Gastrocnemius medialis (tissue), 4 donors: ENCODE measurements at regions not wholly inside any gene's neighbourhood (a gene's known extent, or its start where the extent isn't known, plus 50 kb on each side); places are given as distances from the start of the nearest gene placed in this dataset.

Experiments used
- POLR2A ChIP-seq, 2 donors: fragments of 450-650 bp; IDR thresholded peaks; one replicate each; pipeline ENCODE4 v1.6.1; 2017; ENCODE audit warnings: antibody characterized with exemption in 2 of 2, mild to moderate bottlenecking in 2 of 2, moderate library complexity in 2 of 2
- TF ChIP-seq, protein P1 (sequence below), 5 experiments: fragments of 450-650 bp in 3 of 5; fragments of 200-600 bp in 2 of 5; sonication (generic) in 2 of 5; IDR thresholded peaks in 4 of 5; conservative IDR thresholded peaks in 1 of 5; 1 replicate in 4 of 5; 2 replicates in 1 of 5; pipeline ENCODE4 v1.5.1; 2016 to 2019; ENCODE audit warnings: antibody characterized with exemption in 5 of 5, mild to moderate bottlenecking in 3 of 5, moderate library complexity in 3 of 5

DNA sequence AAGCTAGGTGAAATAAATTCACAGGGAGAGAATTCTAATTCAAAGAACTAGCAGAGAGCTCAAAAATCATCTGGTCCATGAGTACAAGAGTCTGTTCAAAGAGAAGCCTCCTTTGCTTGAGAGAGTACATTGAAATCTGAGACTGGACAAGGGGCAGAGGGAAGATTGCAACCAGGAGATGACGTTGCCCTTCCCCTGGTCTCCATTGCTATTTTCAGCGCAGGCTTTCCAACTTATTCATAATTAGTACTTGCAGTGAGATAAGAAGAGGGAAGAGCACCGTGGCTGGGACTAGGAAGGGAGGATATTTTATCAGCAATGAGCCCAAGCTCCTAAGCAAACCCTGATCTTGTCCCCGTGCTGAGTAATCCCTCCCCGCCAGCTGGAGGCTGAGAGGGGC lies 251.8 kb upstream of the RORA start:
- TF ChIP-seq, protein P1, sequence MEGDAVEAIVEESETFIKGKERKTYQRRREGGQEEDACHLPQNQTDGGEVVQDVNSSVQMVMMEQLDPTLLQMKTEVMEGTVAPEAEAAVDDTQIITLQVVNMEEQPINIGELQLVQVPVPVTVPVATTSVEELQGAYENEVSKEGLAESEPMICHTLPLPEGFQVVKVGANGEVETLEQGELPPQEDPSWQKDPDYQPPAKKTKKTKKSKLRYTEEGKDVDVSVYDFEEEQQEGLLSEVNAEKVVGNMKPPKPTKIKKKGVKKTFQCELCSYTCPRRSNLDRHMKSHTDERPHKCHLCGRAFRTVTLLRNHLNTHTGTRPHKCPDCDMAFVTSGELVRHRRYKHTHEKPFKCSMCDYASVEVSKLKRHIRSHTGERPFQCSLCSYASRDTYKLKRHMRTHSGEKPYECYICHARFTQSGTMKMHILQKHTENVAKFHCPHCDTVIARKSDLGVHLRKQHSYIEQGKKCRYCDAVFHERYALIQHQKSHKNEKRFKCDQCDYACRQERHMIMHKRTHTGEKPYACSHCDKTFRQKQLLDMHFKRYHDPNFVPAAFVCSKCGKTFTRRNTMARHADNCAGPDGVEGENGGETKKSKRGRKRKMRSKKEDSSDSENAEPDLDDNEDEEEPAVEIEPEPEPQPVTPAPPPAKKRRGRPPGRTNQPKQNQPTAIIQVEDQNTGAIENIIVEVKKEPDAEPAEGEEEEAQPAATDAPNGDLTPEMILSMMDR (IDR thresholded peaks at IDR 0.05 in 4 of 5, conservative IDR thresholded peaks at IDR 0.05 in 1 of 5) = no peak
- TF ChIP-seq POLR2A (IDR thresholded peaks at IDR 0.05) = no peak
